Panc1 (cell line): ENCODE measurements at regions not wholly inside any gene's neighbourhood (a gene's known extent, or its start where the extent isn't known, plus 50 kb on each side); places are given as distances from the start of the nearest gene placed in this dataset.

Experiments used
- ATAC-seq: fragments of 200-7000 bp; cut with Tn5 transposase; 2 replicates; pipeline ENCODE4 v1.9.1; 2020; ENCODE audit warnings: mild to moderate bottlenecking, moderate library complexity
- BruUV-seq: library from RNA; stranded (reverse); fragments of 400-500 nt; replicated peaks from 2 replicates; lab custom pipeline; 2021; lab: Mats Ljungman, UMichigan
- CTCF ChIA-PET: fragments of 300-600 bp; sonication (Branson Sonifier 250); formaldehyde crosslinking; loops from one replicate; lab custom pipeline; 2022; ENCODE audit warnings: antibody characterized with exemption; lab: Charles Lee
- POLR2A ChIA-PET: fragments of 300-600 bp; sonication (Branson Sonifier 250); formaldehyde crosslinking; loops from one replicate; lab custom pipeline; 2022; ENCODE audit warnings: antibody characterized with exemption; lab: Charles Lee
- DNase-seq: peaks from one replicate; pipeline ENCODE4 v3.0.0-alpha.2; 2010; ENCODE audit warnings: low read depth, low spot score
- H3K27ac ChIP-seq: 2 replicates; pipeline ENCODE4 v1.5.1; 2011; ENCODE audit warnings: mild to moderate bottlenecking, low read length, inconsistent platforms
- H3K27me3 ChIP-seq: fragments of 200-500 bp; sonication (Bioruptor generic); 2 replicates; pipeline ENCODE4 v1.6.0; 2014; ENCODE audit warnings: low read length, inconsistent platforms; ENCODE audit not compliant: control insufficient read depth, insufficient read depth
- H3K36me3 ChIP-seq: fragments of 200-500 bp; sonication (Bioruptor generic); 2 replicates; pipeline ENCODE4 v1.5.1; 2014; ENCODE audit warnings: inconsistent platforms, mild to moderate bottlenecking, low read length, moderate library complexity; ENCODE audit not compliant: control insufficient read depth, insufficient read depth
- H3K4me1 ChIP-seq: 2 replicates; pipeline ENCODE4 v1.5.1; 2011; ENCODE audit warnings: inconsistent platforms, mild to moderate bottlenecking, low read length, moderate library complexity; ENCODE audit not compliant: control insufficient read depth, insufficient read depth
- H3K4me3 ChIP-seq, 2 experiments: 2 replicates each; pipeline ENCODE4 v1.5.1; 2011 to 2012; ENCODE audit warnings: low read depth in 2 of 2, low read length in 2 of 2, mild to moderate bottlenecking in 2 of 2, inconsistent platforms in 1 of 2, moderate library complexity in 1 of 2
- H3K9me3 ChIP-seq: fragments of 200-500 bp; sonication (Bioruptor generic); 2 replicates; pipeline ENCODE4 v1.5.1; 2014; ENCODE audit warnings: low read depth, mild to moderate bottlenecking, inconsistent platforms, low read length, moderate library complexity; ENCODE audit not compliant: control insufficient read depth, insufficient read depth
- CTCF ChIP-seq: fragments of 450-650 bp; IDR thresholded peaks from 2 replicates; pipeline ENCODE4 v1.5.1; 2017; ENCODE audit warnings: mild to moderate bottlenecking
- POLR2AphosphoS5 ChIP-seq: IDR thresholded peaks from 2 replicates; pipeline ENCODE4 v1.6.1; 2012; ENCODE audit warnings: mild to moderate bottlenecking, low read depth, low read length, moderate library complexity
- REST ChIP-seq, 2 experiments: IDR thresholded peaks; 2 replicates each; pipeline ENCODE4 v1.6.1; 2011 to 2012; ENCODE audit warnings: low read depth in 2 of 2, control low read depth in 1 of 2, low read length in 1 of 2, mild to moderate bottlenecking in 1 of 2, moderate library complexity in 1 of 2; ENCODE audit not compliant: insufficient read depth in 1 of 2
- SIN3A ChIP-seq: IDR thresholded peaks from 2 replicates; pipeline ENCODE4 v1.6.1; 2012; ENCODE audit warnings: low read depth, mild to moderate bottlenecking, low read length, moderate library complexity, borderline replicate concordance; ENCODE audit not compliant: insufficient read depth
- TCF7L2 ChIP-seq: IDR thresholded peaks from 2 replicates; pipeline ENCODE4 v1.6.1; 2011; ENCODE audit warnings: mild to moderate bottlenecking, low read depth, low read length, inconsistent platforms
- in situ Hi-C: cut with HindIII; loops from 2 replicates; pipeline ENCODE4 v1.10.0; 2016; ENCODE audit warnings: low sequenced_read_pairs, low pct_unique_long_range_greater_than_20kb
- intact Hi-C: fragments of 100-400 bp; cut with micrococcal nuclease; formaldehyde crosslinking; loops from one replicate; pipeline ENCODE4 v1.10.0; 2022; ENCODE audit not compliant: unreplicated experiment

- Histone ChIP-seq H3K4me3 (no peak overlapping the region), H3K4me1 (no peaks in the 10 kb centered on the region), H3K27ac (no peak overlapping the region), H3K9me3 (no peaks in the 10 kb centered on the region), H3K36me3 (no peaks in the 10 kb centered on the region), H3K27me3 (no peaks in the 10 kb centered on the region)
- intact Hi-C loops (no loop called here), in situ Hi-C loops (no loop called here)
- no peak for TF ChIP-seq SIN3A
- no peak for TF ChIP-seq CTCF
- TF ChIP-seq REST (IDR thresholded peaks at IDR 0.05; ENCODE audit: insufficient read depth in 1 of 2, low read depth in 2 of 2, low read length in 1 of 2) = no peak
- no peak for TF ChIP-seq POLR2AphosphoS5
- TF ChIP-seq TCF7L2 = no peak
- ChIA-PET POLR2A (no interaction called here), CTCF (no interaction called here)
- no TSS peak for BruUV-seq
- no peak for DNase-seq
- ATAC-seq = no peak
These were observed 249.1 kb upstream of the TMEFF2 start for GRCh38 chr2:192443831-192444230.

GRCh38 chr2:192438239-192438638 is 243.5 kb upstream of the TMEFF2 start:
- no peak for ATAC-seq
- in situ Hi-C loops (no loop called here), intact Hi-C loops (no loop called here)
- DNase-seq = no peak
- Histone ChIP-seq H3K36me3 (no peaks in the 10 kb centered on the region), H3K4me1 (no peaks in the 10 kb centered on the region), H3K27me3 (no peaks in the 10 kb centered on the region), H3K4me3 (no peak overlapping the region), H3K27ac (no peak overlapping the region), H3K9me3 (no peaks in the 10 kb centered on the region)
- POLR2A ChIA-PET = no interaction called here
- no TSS peak for BruUV-seq
- no peak for TF ChIP-seq POLR2AphosphoS5
- TF ChIP-seq CTCF = no peak
- TF ChIP-seq REST (IDR thresholded peaks at IDR 0.05; ENCODE audit: insufficient read depth in 1 of 2, low read depth in 2 of 2, low read length in 1 of 2) = no peak
- no peak for TF ChIP-seq TCF7L2
- TF ChIP-seq SIN3A = no peak
- CTCF ChIA-PET = no interaction called here
